ENCODE measurements at regions not wholly inside any gene's neighbourhood (a gene's known extent, or its start where the extent isn't known, plus 50 kb on each side); places are given as distances from the start of the nearest gene placed in this dataset.

- Histone ChIP-seq H3K9me2 (no peaks in the 10 kb centered on the region), H3F3A (replicated peaks; ENCODE audit: insufficient read depth) (no peaks in the 10 kb centered on the region), H3K4me1 (ENCODE audit: control insufficient read depth in 1 of 2, insufficient read depth in 2 of 2, low read depth in 1 of 2, low read length in 1 of 2) (no peaks in the 10 kb centered on the region), H3K79me2 (ENCODE audit: insufficient read depth) (no peaks in the 10 kb centered on the region), H3K9me3 (no peaks in the 10 kb centered on the region), H3K4me3 (ENCODE audit: low read depth in 2 of 2, low read length in 1 of 2) (no peak overlapping the region), H3K27me3 (ENCODE audit: insufficient read depth) (no peaks in the 10 kb centered on the region), H4K20me1 (ENCODE audit: insufficient read depth) (no peaks in the 10 kb centered on the region), H3K27ac (ENCODE audit: low read depth in 2 of 2, low read length in 1 of 2) (no peak overlapping the region), H3K4me2 (no peak overlapping the region), H2AFZ (ENCODE audit: low read depth) (no peak overlapping the region), H3K36me3 (replicated peaks in 1 of 2; ENCODE audit: control insufficient read depth in 1 of 2, insufficient read depth in 2 of 2, low read length in 1 of 2) (no peaks in the 10 kb centered on the region), H3K9ac (no peak overlapping the region)
- 0% methylated on average over 4 of the region's 4 CpGs for WGBS (ENCODE audit: low lambda C conversion rate)
- DNase-seq: no peak
- ChIA-PET POLR2A (no interaction called here), CTCF (no interaction called here)
- no peak for TF ChIP-seq USF1 (IDR thresholded peaks at IDR 0.05; ENCODE audit: borderline replicate concordance, low read depth)
- TF ChIP-seq, protein P1, sequence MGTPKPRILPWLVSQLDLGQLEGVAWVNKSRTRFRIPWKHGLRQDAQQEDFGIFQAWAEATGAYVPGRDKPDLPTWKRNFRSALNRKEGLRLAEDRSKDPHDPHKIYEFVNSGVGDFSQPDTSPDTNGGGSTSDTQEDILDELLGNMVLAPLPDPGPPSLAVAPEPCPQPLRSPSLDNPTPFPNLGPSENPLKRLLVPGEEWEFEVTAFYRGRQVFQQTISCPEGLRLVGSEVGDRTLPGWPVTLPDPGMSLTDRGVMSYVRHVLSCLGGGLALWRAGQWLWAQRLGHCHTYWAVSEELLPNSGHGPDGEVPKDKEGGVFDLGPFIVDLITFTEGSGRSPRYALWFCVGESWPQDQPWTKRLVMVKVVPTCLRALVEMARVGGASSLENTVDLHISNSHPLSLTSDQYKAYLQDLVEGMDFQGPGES (IDR thresholded peaks at IDR 0.05; ENCODE audit: low read depth, low read length): no peak
- no peak for TF ChIP-seq POLR2AphosphoS5 (IDR thresholded peaks at IDR 0.05; ENCODE audit: low read depth, low read length)
- TF ChIP-seq, protein P2, sequence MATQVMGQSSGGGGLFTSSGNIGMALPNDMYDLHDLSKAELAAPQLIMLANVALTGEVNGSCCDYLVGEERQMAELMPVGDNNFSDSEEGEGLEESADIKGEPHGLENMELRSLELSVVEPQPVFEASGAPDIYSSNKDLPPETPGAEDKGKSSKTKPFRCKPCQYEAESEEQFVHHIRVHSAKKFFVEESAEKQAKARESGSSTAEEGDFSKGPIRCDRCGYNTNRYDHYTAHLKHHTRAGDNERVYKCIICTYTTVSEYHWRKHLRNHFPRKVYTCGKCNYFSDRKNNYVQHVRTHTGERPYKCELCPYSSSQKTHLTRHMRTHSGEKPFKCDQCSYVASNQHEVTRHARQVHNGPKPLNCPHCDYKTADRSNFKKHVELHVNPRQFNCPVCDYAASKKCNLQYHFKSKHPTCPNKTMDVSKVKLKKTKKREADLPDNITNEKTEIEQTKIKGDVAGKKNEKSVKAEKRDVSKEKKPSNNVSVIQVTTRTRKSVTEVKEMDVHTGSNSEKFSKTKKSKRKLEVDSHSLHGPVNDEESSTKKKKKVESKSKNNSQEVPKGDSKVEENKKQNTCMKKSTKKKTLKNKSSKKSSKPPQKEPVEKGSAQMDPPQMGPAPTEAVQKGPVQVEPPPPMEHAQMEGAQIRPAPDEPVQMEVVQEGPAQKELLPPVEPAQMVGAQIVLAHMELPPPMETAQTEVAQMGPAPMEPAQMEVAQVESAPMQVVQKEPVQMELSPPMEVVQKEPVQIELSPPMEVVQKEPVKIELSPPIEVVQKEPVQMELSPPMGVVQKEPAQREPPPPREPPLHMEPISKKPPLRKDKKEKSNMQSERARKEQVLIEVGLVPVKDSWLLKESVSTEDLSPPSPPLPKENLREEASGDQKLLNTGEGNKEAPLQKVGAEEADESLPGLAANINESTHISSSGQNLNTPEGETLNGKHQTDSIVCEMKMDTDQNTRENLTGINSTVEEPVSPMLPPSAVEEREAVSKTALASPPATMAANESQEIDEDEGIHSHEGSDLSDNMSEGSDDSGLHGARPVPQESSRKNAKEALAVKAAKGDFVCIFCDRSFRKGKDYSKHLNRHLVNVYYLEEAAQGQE (IDR thresholded peaks at IDR 0.05; ENCODE audit: low read depth, low read length): no peak
- TF ChIP-seq MEF2A (IDR thresholded peaks at IDR 0.05; ENCODE audit: borderline replicate concordance, low read depth): no peak
- no peak for TF ChIP-seq TAF1 (IDR thresholded peaks at IDR 0.05; ENCODE audit: borderline replicate concordance, low read depth, low read length)
- TF ChIP-seq FOXM1 (IDR thresholded peaks at IDR 0.05; ENCODE audit: low read depth): no peak
- TF ChIP-seq USF2 (IDR thresholded peaks at IDR 0.05; ENCODE audit: borderline replicate concordance, low read depth, low read length): no peak
These were observed 136.4 kb upstream of the PCSK5 start for GRCh38 chr9:75754080-75754479.

GRCh38 chr9:75775166-75775565 is 115.3 kb upstream of the PCSK5 start:
- Histone ChIP-seq H3K4me2 (no peak overlapping the region), H3K27ac (ENCODE audit: low read depth in 2 of 2, low read length in 1 of 2) (no peak overlapping the region), H3K79me2 (ENCODE audit: insufficient read depth) (no peaks in the 10 kb centered on the region), H3K36me3 (replicated peaks in 1 of 2; ENCODE audit: control insufficient read depth in 1 of 2, insufficient read depth in 2 of 2, low read length in 1 of 2) (no peaks in the 10 kb centered on the region), H3K9me2 (no peaks in the 10 kb centered on the region), H3K9ac (no peak overlapping the region), H3K4me3 (ENCODE audit: low read depth in 2 of 2, low read length in 1 of 2) (no peak overlapping the region), H3F3A (replicated peaks; ENCODE audit: insufficient read depth) (no peaks in the 10 kb centered on the region), H2AFZ (ENCODE audit: low read depth) (no peak overlapping the region), H3K9me3 (no peaks in the 10 kb centered on the region), H3K4me1 (ENCODE audit: control insufficient read depth in 1 of 2, insufficient read depth in 2 of 2, low read depth in 1 of 2, low read length in 1 of 2) (no peaks in the 10 kb centered on the region), H4K20me1 (ENCODE audit: insufficient read depth) (no peaks in the 10 kb centered on the region), H3K27me3 (ENCODE audit: insufficient read depth) (no peaks in the 10 kb centered on the region)
- POLR2A ChIA-PET: no interaction called here
- WGBS (ENCODE audit: low lambda C conversion rate): 17% methylated on average over 2 of the region's 2 CpGs
- CTCF ChIA-PET: no interaction called here
- TF ChIP-seq MEF2A (IDR thresholded peaks at IDR 0.05; ENCODE audit: borderline replicate concordance, low read depth): no peak
- no peak for TF ChIP-seq TEAD4 (IDR thresholded peaks at IDR 0.05; ENCODE audit: borderline replicate concordance, insufficient read depth)
- no peak for TF ChIP-seq JUND (IDR thresholded peaks at IDR 0.05)
- no peak for TF ChIP-seq POLR2AphosphoS5 (IDR thresholded peaks at IDR 0.05; ENCODE audit: low read depth, low read length)
- no peak for TF ChIP-seq TCF12 (IDR thresholded peaks at IDR 0.05)
- no peak for TF ChIP-seq NRF1 (IDR thresholded peaks at IDR 0.05; ENCODE audit: low read depth, low read length)
- no peak for TF ChIP-seq FOXM1 (IDR thresholded peaks at IDR 0.05; ENCODE audit: low read depth)
- TF ChIP-seq RCOR1 (IDR thresholded peaks at IDR 0.05; ENCODE audit: low read length): no peak
- TF ChIP-seq EZH2phosphoT487 (IDR thresholded peaks at IDR 0.05; ENCODE audit: borderline replicate concordance, low read depth): no peak
- TF ChIP-seq GATA2 (CRISPR knock-in tag; IDR thresholded peaks at IDR 0.05): no peak
- no peak for TF ChIP-seq USF1 (IDR thresholded peaks at IDR 0.05; ENCODE audit: borderline replicate concordance, low read depth)
- no peak for TF ChIP-seq RFX5 (IDR thresholded peaks at IDR 0.05; ENCODE audit: low read length)
- no peak for TF ChIP-seq NFIC (IDR thresholded peaks at IDR 0.05; ENCODE audit: borderline replicate concordance)
- TF ChIP-seq TAF1 (IDR thresholded peaks at IDR 0.05; ENCODE audit: borderline replicate concordance, low read depth, low read length): no peak
- TF ChIP-seq USF2 (IDR thresholded peaks at IDR 0.05; ENCODE audit: borderline replicate concordance, low read depth, low read length): no peak
- TF ChIP-seq YY1 (IDR thresholded peaks at IDR 0.05; ENCODE audit: low read depth): no peak
- TF ChIP-seq RXRA (IDR thresholded peaks at IDR 0.05; ENCODE audit: borderline replicate concordance, low read depth): no peak
- no peak for TF ChIP-seq CHD2 (IDR thresholded peaks at IDR 0.05; ENCODE audit: low read length, partially characterized antibody)
- DNase-seq: no peak
